GM20000 (cell line): ENCODE measurements at regions not wholly inside any gene's neighbourhood (a gene's known extent, or its start where the extent isn't known, plus 50 kb on each side); places are given as distances from the start of the nearest gene placed in this dataset.

Experiments used
- DNase-seq: peaks from one replicate; pipeline ENCODE4 v3.0.0; 2012; ENCODE audit warnings: low spot score
- TF ChIP-seq, protein P1 (sequence below): IDR thresholded peaks from 2 replicates; pipeline ENCODE4 v1.5.1; 2012; ENCODE audit warnings: mild to moderate bottlenecking, control low read depth; ENCODE audit errors: extremely low read depth, missing control alignments

DNA sequence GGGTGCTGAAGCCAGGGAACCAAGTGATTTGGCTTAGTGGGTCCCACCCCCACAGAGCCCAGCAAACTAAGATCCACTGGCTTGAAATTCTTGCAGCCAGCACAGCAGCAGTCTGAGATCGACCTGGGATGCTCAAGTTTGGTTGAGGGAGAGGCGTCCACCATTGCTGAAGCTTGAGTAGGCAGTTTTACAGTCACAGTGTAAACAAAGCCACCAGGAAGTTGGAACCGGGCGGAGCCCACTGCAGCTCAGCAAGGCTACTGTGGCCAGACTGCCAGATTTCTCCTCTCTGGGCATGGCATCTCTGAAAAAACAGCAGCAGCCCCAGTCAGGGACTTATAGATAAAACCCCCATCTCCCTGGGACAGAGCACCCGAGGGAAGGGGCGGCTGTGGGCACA is 424.1 kb upstream of the TENM4 start:
- TF ChIP-seq, protein P1, sequence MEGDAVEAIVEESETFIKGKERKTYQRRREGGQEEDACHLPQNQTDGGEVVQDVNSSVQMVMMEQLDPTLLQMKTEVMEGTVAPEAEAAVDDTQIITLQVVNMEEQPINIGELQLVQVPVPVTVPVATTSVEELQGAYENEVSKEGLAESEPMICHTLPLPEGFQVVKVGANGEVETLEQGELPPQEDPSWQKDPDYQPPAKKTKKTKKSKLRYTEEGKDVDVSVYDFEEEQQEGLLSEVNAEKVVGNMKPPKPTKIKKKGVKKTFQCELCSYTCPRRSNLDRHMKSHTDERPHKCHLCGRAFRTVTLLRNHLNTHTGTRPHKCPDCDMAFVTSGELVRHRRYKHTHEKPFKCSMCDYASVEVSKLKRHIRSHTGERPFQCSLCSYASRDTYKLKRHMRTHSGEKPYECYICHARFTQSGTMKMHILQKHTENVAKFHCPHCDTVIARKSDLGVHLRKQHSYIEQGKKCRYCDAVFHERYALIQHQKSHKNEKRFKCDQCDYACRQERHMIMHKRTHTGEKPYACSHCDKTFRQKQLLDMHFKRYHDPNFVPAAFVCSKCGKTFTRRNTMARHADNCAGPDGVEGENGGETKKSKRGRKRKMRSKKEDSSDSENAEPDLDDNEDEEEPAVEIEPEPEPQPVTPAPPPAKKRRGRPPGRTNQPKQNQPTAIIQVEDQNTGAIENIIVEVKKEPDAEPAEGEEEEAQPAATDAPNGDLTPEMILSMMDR: no peak
- no peak for DNase-seq

DNA sequence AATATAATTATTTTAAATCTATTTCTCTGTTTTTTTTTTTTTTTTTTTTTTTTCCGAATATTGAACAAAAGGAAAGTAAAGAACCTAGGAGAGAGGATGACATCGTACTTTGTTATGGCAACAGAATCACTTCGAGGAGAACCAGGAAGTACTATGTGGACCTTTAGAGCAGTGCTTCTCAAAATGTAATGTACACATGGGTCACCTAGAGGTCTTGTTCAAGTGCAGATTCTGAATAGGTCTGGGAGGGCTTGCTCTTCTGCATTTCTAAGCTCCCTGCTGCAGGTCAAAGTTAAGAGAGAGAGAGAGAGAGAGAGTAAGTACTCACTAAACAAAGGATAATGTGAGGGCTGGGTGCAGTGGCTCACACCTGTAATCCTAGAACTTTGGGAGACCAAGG is 419.5 kb upstream of the TENM4 start:
- TF ChIP-seq, protein P1: no peak
- no peak for DNase-seq

DNA sequence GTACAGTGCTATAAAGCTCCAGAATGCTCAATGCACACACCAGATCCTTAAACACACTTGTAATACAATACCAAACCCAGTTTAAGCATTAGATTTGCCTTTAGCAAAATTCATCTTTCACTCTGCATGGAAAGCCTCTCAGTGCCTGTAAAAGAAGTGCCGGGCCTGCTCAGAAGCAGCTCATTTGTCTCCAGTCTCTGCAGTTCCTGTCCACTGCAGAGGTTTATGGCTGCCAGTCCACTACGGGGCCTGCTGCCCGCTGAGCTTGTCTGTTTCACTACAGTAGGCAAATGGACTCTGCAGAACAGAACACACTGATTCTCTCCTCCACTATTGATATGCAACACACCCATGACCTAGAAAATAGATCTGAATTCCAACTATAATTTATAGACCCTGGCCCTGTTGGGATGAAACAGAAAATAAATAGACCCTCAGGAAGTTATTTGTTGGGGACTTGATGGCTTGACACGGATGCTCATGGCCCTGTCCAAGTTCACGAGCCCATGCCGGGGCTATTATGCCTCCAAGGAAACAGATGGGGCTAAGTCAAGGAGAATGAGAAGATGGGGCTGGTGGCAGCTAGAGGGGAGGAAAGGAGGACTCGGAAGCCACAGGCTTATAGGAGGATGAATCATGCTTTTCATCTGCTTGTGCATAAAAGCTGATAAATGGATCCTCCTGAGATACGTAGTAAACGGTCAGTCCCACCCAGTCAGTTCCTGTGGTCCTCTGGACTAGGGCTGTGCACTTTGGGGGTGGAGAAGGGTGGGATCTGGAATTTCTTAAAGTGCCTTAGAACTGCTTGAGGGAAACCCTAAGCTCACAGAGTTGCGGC is 416.8 kb upstream of the TENM4 start:
- DNase-seq: no peak
- TF ChIP-seq, protein P1: no peak

DNA sequence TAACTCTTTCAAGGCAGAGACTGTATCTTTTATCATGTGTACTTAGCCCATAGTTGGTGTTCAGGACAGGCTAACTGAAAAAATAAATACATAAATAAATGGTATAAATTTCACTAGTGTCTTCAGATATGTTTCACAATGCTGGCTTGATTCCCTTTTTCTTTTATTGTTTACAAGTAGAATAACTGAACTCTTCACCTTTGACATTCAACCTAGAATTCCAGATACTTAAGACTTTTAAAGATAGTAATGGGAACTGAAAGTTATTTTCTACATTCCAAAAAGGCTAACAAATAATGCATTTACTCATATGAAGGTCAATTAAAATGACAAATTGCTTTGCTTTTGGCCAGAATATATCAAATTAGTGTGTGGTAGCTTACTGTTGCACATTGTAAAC is 411.3 kb upstream of the TENM4 start:
- DNase-seq: no peak

DNA sequence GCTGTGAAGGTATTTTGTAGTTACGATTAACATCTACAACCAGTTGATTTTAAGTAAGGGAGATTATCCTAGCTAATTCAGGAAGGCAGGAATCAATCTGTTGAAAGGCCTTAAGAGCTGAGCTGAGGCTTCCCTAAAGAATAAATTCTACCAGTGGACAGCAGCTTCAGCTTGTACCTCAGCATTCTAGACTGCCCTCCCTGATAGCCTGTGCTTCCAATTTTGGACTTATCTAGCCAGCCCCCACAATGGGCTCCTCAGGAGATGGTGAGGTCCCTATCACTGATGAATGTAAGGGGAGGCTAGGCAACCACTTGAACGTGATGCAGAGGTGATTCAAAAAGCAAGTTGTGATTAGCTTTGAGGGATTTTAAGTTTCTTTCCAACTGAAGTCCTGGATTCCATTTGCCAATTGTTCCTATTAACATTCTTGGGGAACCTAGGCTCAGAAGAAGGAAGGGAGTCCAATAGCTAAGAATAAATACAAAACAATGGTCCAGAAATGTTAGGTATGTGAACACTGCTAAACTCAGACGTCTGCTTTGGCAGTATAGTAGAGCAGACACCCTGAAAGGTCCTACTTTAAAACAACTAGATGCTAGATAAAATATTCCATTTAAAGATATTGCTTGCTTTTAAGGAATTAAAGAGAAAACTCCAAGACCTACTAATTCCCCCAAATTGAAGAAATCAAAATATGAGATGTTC is 404.3 kb upstream of the TENM4 start:
- no peak for DNase-seq
- TF ChIP-seq, protein P1: no peak

More for the DNA sequence above, 411.3 kb upstream of the TENM4 start:
- TF ChIP-seq, protein P1: no peak

DNA sequence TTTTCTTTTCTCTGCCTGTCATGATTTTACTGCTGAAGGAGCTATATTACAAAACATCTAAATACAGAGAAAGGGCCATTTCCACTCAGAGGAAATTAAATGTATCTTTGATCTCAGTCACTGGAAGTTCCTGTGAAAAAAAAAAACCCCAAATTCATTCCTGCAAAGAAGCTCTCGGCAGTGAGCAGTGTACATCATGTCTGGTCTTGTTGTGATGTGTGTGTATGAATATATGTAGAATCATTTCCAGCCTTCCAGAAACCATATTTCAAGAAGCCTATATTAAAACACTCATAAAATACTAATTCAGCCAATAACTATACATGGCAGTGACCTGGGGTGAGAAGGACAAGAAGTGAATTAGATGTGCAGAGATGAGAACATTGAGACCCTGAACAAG is 393.2 kb upstream of the TENM4 start:
- TF ChIP-seq, protein P1: no peak
- no peak for DNase-seq

DNA sequence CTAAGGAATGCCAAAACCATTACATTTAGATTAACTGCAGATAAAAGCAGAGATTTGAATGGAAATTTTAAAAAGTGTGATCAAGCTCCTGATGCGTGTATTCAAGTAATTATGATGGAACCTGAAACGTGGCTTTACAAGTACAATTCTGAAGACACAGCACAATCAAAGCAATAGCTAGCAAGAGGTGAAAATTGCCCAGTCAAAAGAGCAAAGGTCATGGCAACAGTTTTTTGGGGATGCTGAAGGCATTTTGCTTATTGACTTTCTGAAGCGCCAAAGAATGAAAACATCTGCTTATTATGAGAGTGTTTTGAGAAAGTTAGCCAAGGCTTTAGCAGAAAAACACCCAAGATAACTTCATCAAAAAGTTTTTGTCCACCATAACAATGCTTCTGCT is 389.6 kb upstream of the TENM4 start:
- TF ChIP-seq, protein P1: no peak
- no peak for DNase-seq
